ENCODE measurements at regions not wholly inside any gene's neighbourhood (a gene's known extent, or its start where the extent isn't known, plus 50 kb on each side); places are given as distances from the start of the nearest gene placed in this dataset.

GRCh38 chr4:132646186-132646585 is 502.9 kb upstream of the PCDH10 start:
- TF ChIP-seq POLR2A (IDR thresholded peaks at IDR 0.05; ENCODE audit: low read depth, low read length) = no peak
- TF ChIP-seq POLR2AphosphoS5 (IDR thresholded peaks at IDR 0.05; ENCODE audit: low read depth, low read length) = no peak
- no peak for TF ChIP-seq SPI1 (IDR thresholded peaks at IDR 0.05; ENCODE audit: low read depth, low read length)
- no peak for TF ChIP-seq PAX5 (IDR thresholded peaks at IDR 0.05; ENCODE audit: insufficient read depth, low read length, severe bottlenecking)

Data from GM12891 (cell line).